HG03571 (cell line): ENCODE measurements at regions not wholly inside any gene's neighbourhood (a gene's known extent, or its start where the extent isn't known, plus 50 kb on each side); places are given as distances from the start of the nearest gene placed in this dataset.
"Not testable (repeated sequence)": the region's sequence is repeated elsewhere in the genome, so short reads cannot be mapped to it uniquely, and the experiment has no call there.

Source experiments
- ATAC-seq: cut with Tn5 transposase; IDR thresholded peaks from one replicate; pipeline ENCODE4 v1.9.1; 2021; ENCODE audit not compliant: unreplicated experiment

- no peak for ATAC-seq
These were observed 1744.4 kb upstream of the ADGRL3 start for GRCh38 chr4:59455751-59456150.

- ATAC-seq = no peak
These were observed 1742.5 kb upstream of the ADGRL3 start for GRCh38 chr4:59457576-59457975.

GRCh38 chr4:59484944-59485343, 1715.2 kb upstream of the ADGRL3 start:
- ATAC-seq = no peak

- no peak for ATAC-seq
These were observed 1700.0 kb upstream of the ADGRL3 start for GRCh38 chr4:59500103-59500502.

- ATAC-seq = no peak
These were observed 1696.4 kb upstream of the ADGRL3 start for GRCh38 chr4:59503731-59504130.

- ATAC-seq = not testable (repeated sequence)
These were observed 1688.3 kb upstream of the ADGRL3 start for GRCh38 chr4:59511809-59512208.

GRCh38 chr4:59517007-59517406, 1683.1 kb upstream of the ADGRL3 start:
- ATAC-seq = no peak

GRCh38 chr4:59518005-59518823, 1681.9 kb upstream of the ADGRL3 start:
- no peak for ATAC-seq

GRCh38 chr4:59525885-59526284, 1674.2 kb upstream of the ADGRL3 start:
- no peak for ATAC-seq

- no peak for ATAC-seq
These were observed 1664.6 kb upstream of the ADGRL3 start for GRCh38 chr4:59535541-59535940.

GRCh38 chr4:59536428-59536827, 1663.7 kb upstream of the ADGRL3 start:
- no peak for ATAC-seq

- no peak for ATAC-seq
These were observed 1662.8 kb upstream of the ADGRL3 start for GRCh38 chr4:59537246-59537886.

- ATAC-seq = no peak
These were observed 1660.7 kb upstream of the ADGRL3 start for GRCh38 chr4:59539401-59539800.

GRCh38 chr4:59540311-59540710, 1659.8 kb upstream of the ADGRL3 start:
- no peak for ATAC-seq

- ATAC-seq = no peak
These were observed 1646.9 kb upstream of the ADGRL3 start for GRCh38 chr4:59553063-59553720.

GRCh38 chr4:59553721-59554091, 1646.4 kb upstream of the ADGRL3 start:
- ATAC-seq = no peak

GRCh38 chr4:59556191-59556590, 1643.9 kb upstream of the ADGRL3 start:
- not testable (repeated sequence) for ATAC-seq

GRCh38 chr4:59560141-59560648, 1639.9 kb upstream of the ADGRL3 start:
- ATAC-seq = not testable (repeated sequence)

- ATAC-seq = no peak
These were observed 1634.3 kb upstream of the ADGRL3 start for GRCh38 chr4:59565836-59566235.

GRCh38 chr4:59570860-59571476, 1629.2 kb upstream of the ADGRL3 start:
- no peak for ATAC-seq

GRCh38 chr4:59571805-59572430, 1628.2 kb upstream of the ADGRL3 start:
- no peak for ATAC-seq
